Fibroblast of the aortic adventitia (primary cell): ENCODE measurements at regions not wholly inside any gene's neighbourhood (a gene's known extent, or its start where the extent isn't known, plus 50 kb on each side); places are given as distances from the start of the nearest gene placed in this dataset.

ENCODE experiments used
- DNase-seq: peaks from one replicate; pipeline ENCODE4 v3.0.0-alpha.2; 2010; ENCODE audit warnings: low read depth
- H3K4me3 ChIP-seq: 2 replicates; pipeline ENCODE4 v1.5.1; 2011; ENCODE audit warnings: low read depth, mild to moderate bottlenecking, control low read depth, low read length, moderate library complexity
- CTCF ChIP-seq: IDR thresholded peaks from 2 replicates; pipeline ENCODE4 v1.5.1; 2011; ENCODE audit warnings: mild to moderate bottlenecking, low read length, control low read depth, inconsistent platforms; ENCODE audit not compliant: insufficient read depth

DNA sequence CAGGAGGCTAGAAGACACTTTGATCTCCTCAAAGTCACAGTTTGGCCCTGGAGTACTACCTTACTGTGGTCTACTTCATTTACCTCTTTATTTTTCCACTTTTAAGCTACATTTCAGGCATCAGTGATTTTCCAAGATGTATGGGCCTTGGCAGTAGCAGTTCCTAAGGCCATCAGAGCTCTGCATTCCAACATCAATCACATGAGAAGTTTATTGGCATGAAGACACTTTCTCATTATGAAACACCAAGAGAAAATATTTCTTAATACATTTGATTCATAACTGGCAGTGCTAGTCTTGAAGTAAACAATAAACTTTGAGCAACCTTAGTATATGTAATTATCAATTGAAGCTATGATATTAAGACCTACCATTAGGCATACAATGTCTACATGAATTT, 178.1 kb downstream of the IL15 start:
- no peak for DNase-seq
- no peak overlapping the region for H3K4me3 ChIP-seq
- TF ChIP-seq CTCF, result no peak

- DNase-seq, result no peak
- no peak overlapping the region for H3K4me3 ChIP-seq
- TF ChIP-seq CTCF, result no peak
These were observed 179.3 kb downstream of the IL15 start for GRCh38 chr4:141815646-141816045.

DNA sequence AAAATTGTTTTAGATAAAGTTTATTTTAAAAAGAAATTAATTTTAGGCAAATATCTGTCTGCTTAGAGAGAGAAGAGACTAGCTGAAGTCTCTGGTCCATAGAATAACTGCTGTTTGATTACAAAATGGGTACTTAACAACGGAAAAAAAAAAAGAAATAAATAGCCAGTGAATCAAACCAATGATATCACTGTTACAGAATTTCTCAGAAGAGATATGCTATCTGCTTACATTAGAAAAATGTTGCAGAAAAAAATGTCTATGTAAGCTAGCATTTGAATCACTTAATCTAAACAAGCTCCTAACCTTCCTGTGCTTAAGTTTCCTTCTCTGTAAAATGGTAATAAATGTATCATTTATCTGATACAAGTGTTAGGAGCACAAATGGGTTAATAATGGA, 189.9 kb downstream of the IL15 start:
- no peak for DNase-seq
- no peak overlapping the region for H3K4me3 ChIP-seq
- no peak for TF ChIP-seq CTCF

DNA sequence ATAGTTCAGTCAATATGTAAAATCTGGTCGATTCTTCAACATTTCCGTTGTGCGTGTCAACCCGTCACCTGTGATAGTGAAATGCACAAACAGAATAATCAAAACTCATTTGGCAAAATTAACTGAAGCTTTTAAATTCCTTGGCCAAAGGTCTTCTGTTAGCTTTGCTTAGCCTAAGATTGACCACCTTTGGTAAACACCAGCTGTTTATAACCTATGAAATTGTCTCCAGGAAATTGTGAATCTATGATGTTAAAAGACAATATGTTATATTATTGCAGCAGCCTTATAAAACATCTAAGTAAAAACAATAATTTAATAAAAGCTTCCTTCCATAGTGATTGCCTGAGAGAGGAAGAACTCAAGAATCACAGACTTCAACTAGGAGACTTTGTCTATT, 196.8 kb downstream of the IL15 start:
- H3K4me3 ChIP-seq, result no peak overlapping the region
- no peak for TF ChIP-seq CTCF

GRCh38 chr4:141840299-141840986, 204.1 kb downstream of the IL15 start:
- H3K4me3 ChIP-seq, result no peak overlapping the region
- TF ChIP-seq CTCF, result no peak
- DNase-seq, result no peak

More for the DNA sequence above, 196.8 kb downstream of the IL15 start:
- DNase-seq, result no peak

DNA sequence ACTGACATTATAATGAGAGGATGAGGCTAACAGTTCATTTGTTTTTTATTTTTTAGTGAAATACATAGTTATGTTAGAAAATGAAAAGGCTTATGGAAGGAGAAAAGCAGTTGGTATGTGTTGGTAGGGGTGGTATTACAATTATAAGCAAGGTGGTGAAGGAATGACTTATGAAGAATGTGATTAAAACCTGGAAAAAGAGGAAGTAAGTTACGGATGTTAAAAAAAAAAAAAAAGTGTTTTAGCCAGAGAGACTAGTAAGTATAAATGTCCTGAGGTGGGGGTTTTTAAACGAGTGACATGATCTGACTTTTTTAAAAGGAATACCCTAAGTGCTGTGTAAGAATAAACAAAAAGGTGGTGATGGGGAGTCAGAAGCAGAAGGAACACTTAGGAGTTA, 206.8 kb downstream of the IL15 start:
- no peak for TF ChIP-seq CTCF
- DNase-seq, result no peak
- no peak overlapping the region for H3K4me3 ChIP-seq

DNA sequence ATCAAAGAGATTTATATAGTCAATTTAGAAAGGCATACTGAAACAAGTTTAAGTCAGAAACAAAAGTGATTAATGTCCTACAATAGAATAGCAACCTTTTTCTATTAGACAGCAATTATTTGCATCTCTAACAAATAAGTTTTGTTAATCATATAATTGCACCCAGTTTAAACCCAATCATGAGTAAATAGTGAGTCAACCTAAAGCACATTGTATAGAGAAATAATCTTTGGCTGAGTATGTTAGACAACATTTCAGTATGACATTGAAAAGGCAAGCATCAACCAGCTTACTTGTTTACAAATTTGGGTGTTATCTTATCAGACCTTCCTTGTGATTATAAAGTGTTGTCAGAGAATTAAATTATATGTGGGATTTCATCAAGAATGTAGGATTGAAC, 209.5 kb downstream of the IL15 start:
- TF ChIP-seq CTCF, result no peak
- DNase-seq, result no peak
- no peak overlapping the region for H3K4me3 ChIP-seq
